Panc1 (cell line): ENCODE measurements at regions not wholly inside any gene's neighbourhood (a gene's known extent, or its start where the extent isn't known, plus 50 kb on each side); places are given as distances from the start of the nearest gene placed in this dataset.

Source experiments
- ATAC-seq: fragments of 200-7000 bp; cut with Tn5 transposase; 2 replicates; pipeline ENCODE4 v1.9.1; 2020; ENCODE audit warnings: mild to moderate bottlenecking, moderate library complexity
- BruUV-seq: library from RNA; stranded (reverse); fragments of 400-500 nt; replicated peaks from 2 replicates; lab custom pipeline; 2021; lab: Mats Ljungman, UMichigan
- CTCF ChIA-PET: fragments of 300-600 bp; sonication (Branson Sonifier 250); formaldehyde crosslinking; loops from one replicate; lab custom pipeline; 2022; ENCODE audit warnings: antibody characterized with exemption; lab: Charles Lee
- POLR2A ChIA-PET: fragments of 300-600 bp; sonication (Branson Sonifier 250); formaldehyde crosslinking; loops from one replicate; lab custom pipeline; 2022; ENCODE audit warnings: antibody characterized with exemption; lab: Charles Lee
- DNase-seq: peaks from one replicate; pipeline ENCODE4 v3.0.0-alpha.2; 2010; ENCODE audit warnings: low read depth, low spot score
- H3K27ac ChIP-seq: 2 replicates; pipeline ENCODE4 v1.5.1; 2011; ENCODE audit warnings: mild to moderate bottlenecking, low read length, inconsistent platforms
- H3K27me3 ChIP-seq: fragments of 200-500 bp; sonication (Bioruptor generic); 2 replicates; pipeline ENCODE4 v1.6.0; 2014; ENCODE audit warnings: low read length, inconsistent platforms; ENCODE audit not compliant: control insufficient read depth, insufficient read depth
- H3K36me3 ChIP-seq: fragments of 200-500 bp; sonication (Bioruptor generic); 2 replicates; pipeline ENCODE4 v1.5.1; 2014; ENCODE audit warnings: inconsistent platforms, mild to moderate bottlenecking, low read length, moderate library complexity; ENCODE audit not compliant: control insufficient read depth, insufficient read depth
- H3K4me1 ChIP-seq: 2 replicates; pipeline ENCODE4 v1.5.1; 2011; ENCODE audit warnings: inconsistent platforms, mild to moderate bottlenecking, low read length, moderate library complexity; ENCODE audit not compliant: control insufficient read depth, insufficient read depth
- H3K4me3 ChIP-seq, 2 experiments: 2 replicates each; pipeline ENCODE4 v1.5.1; 2011 to 2012; ENCODE audit warnings: low read depth in 2 of 2, low read length in 2 of 2, mild to moderate bottlenecking in 2 of 2, inconsistent platforms in 1 of 2, moderate library complexity in 1 of 2
- H3K9me3 ChIP-seq: fragments of 200-500 bp; sonication (Bioruptor generic); 2 replicates; pipeline ENCODE4 v1.5.1; 2014; ENCODE audit warnings: low read depth, mild to moderate bottlenecking, inconsistent platforms, low read length, moderate library complexity; ENCODE audit not compliant: control insufficient read depth, insufficient read depth
- POLR2AphosphoS5 ChIP-seq: IDR thresholded peaks from 2 replicates; pipeline ENCODE4 v1.6.1; 2012; ENCODE audit warnings: mild to moderate bottlenecking, low read depth, low read length, moderate library complexity
- SIN3A ChIP-seq: IDR thresholded peaks from 2 replicates; pipeline ENCODE4 v1.6.1; 2012; ENCODE audit warnings: low read depth, mild to moderate bottlenecking, low read length, moderate library complexity, borderline replicate concordance; ENCODE audit not compliant: insufficient read depth
- TCF7L2 ChIP-seq: IDR thresholded peaks from 2 replicates; pipeline ENCODE4 v1.6.1; 2011; ENCODE audit warnings: mild to moderate bottlenecking, low read depth, low read length, inconsistent platforms
- in situ Hi-C: cut with HindIII; loops from 2 replicates; pipeline ENCODE4 v1.10.0; 2016; ENCODE audit warnings: low sequenced_read_pairs, low pct_unique_long_range_greater_than_20kb
- intact Hi-C: fragments of 100-400 bp; cut with micrococcal nuclease; formaldehyde crosslinking; loops from one replicate; pipeline ENCODE4 v1.10.0; 2022; ENCODE audit not compliant: unreplicated experiment
- TF ChIP-seq, protein P1 (sequence below), 2 experiments: IDR thresholded peaks; 2 replicates each; pipeline ENCODE4 v1.6.1; 2011 to 2012; ENCODE audit warnings: low read depth in 2 of 2, control low read depth in 1 of 2, low read length in 1 of 2, mild to moderate bottlenecking in 1 of 2, moderate library complexity in 1 of 2; ENCODE audit not compliant: insufficient read depth in 1 of 2
- TF ChIP-seq, protein P2 (sequence below): fragments of 450-650 bp; IDR thresholded peaks from 2 replicates; pipeline ENCODE4 v1.5.1; 2017; ENCODE audit warnings: mild to moderate bottlenecking

DNA sequence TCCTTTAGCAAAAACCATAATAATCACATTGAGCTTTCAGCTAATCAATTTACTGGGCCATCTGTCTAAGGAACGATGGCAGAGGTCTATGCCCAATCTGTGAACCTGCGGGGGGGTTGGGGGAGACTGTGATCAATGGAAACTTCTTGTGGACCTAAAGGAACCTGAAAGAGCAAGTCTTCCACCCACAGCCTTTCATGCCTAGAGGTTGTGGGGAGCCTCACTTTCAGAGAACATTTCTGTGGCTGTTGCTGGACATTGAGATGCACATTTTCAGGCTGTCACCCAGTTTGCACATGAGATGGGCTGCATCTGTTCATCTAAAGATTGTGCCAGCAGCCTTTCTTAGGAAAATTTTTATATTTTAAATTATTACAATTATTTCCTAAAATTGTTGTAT is 310.0 kb upstream of the SPTLC3 start:
- no peak for ATAC-seq
- CTCF ChIA-PET, result no interaction called here
- in situ Hi-C loops, result no loop called here

DNA sequence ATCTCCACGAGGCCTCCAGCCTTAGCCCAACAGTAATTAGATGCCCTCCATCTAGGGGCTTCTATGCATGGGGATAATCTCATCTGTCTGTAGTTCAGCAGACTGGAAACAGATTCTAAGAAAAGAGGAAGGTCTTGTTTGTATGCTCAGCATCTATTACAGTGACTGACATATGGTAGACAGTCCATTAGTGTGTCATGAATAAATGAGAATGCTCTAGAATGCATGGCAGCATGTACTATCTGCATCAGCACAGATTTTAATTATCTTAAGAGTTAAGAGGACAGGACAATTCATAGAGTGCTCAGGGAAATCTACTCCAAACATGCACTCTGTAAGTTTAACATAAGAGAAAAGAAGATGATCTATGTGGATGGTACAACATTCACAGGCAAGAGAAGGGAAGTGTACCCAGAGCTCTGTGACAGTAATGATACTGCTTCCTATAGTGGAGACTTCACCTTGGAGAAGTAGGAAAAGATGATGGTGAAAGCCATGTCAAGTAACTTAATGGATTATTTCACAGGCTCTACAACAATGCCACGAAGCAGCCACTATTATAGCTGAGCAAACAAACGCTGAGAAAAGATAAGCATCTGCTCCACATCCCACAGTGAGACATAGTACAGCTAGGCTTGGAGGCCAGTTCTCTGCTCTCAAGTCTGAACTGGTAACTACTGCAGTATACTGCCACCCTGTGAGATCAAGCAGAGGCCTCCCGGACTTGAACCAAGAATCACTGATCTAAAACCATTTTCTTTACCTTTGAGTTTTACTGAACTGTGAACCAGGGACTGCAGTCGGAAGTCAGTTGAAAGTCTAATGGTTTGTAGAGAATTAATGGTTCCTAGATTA is 309.2 kb upstream of the SPTLC3 start:
- H3K36me3 ChIP-seq, result no peaks in the 10 kb centered on the region
- H3K27me3 ChIP-seq, result no peaks in the 10 kb centered on the region
- TF ChIP-seq, protein P1, sequence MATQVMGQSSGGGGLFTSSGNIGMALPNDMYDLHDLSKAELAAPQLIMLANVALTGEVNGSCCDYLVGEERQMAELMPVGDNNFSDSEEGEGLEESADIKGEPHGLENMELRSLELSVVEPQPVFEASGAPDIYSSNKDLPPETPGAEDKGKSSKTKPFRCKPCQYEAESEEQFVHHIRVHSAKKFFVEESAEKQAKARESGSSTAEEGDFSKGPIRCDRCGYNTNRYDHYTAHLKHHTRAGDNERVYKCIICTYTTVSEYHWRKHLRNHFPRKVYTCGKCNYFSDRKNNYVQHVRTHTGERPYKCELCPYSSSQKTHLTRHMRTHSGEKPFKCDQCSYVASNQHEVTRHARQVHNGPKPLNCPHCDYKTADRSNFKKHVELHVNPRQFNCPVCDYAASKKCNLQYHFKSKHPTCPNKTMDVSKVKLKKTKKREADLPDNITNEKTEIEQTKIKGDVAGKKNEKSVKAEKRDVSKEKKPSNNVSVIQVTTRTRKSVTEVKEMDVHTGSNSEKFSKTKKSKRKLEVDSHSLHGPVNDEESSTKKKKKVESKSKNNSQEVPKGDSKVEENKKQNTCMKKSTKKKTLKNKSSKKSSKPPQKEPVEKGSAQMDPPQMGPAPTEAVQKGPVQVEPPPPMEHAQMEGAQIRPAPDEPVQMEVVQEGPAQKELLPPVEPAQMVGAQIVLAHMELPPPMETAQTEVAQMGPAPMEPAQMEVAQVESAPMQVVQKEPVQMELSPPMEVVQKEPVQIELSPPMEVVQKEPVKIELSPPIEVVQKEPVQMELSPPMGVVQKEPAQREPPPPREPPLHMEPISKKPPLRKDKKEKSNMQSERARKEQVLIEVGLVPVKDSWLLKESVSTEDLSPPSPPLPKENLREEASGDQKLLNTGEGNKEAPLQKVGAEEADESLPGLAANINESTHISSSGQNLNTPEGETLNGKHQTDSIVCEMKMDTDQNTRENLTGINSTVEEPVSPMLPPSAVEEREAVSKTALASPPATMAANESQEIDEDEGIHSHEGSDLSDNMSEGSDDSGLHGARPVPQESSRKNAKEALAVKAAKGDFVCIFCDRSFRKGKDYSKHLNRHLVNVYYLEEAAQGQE (IDR thresholded peaks at IDR 0.05; ENCODE audit: insufficient read depth in 1 of 2, low read depth in 2 of 2, low read length in 1 of 2), result no peak
- TF ChIP-seq, protein P2, sequence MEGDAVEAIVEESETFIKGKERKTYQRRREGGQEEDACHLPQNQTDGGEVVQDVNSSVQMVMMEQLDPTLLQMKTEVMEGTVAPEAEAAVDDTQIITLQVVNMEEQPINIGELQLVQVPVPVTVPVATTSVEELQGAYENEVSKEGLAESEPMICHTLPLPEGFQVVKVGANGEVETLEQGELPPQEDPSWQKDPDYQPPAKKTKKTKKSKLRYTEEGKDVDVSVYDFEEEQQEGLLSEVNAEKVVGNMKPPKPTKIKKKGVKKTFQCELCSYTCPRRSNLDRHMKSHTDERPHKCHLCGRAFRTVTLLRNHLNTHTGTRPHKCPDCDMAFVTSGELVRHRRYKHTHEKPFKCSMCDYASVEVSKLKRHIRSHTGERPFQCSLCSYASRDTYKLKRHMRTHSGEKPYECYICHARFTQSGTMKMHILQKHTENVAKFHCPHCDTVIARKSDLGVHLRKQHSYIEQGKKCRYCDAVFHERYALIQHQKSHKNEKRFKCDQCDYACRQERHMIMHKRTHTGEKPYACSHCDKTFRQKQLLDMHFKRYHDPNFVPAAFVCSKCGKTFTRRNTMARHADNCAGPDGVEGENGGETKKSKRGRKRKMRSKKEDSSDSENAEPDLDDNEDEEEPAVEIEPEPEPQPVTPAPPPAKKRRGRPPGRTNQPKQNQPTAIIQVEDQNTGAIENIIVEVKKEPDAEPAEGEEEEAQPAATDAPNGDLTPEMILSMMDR, result no peak
- TF ChIP-seq TCF7L2 (no peak), SIN3A (no peak), POLR2AphosphoS5 (no peak)
- ATAC-seq (no peak), DNase-seq (no peak)
- ChIA-PET POLR2A (no interaction called here), CTCF (no interaction called here)
- intact Hi-C loops, result no loop called here
- no peaks in the 10 kb centered on the region for H3K4me1 ChIP-seq
- no peaks in the 10 kb centered on the region for H3K9me3 ChIP-seq
- no TSS peak for BruUV-seq
- in situ Hi-C loops, result no loop called here
- H3K27ac ChIP-seq, result no peak overlapping the region
- H3K4me3 ChIP-seq, result no peak overlapping the region

More for the DNA sequence above, 310.0 kb upstream of the SPTLC3 start:
- no peaks in the 10 kb centered on the region for H3K9me3 ChIP-seq
- no peaks in the 10 kb centered on the region for H3K4me1 ChIP-seq
- no TSS peak for BruUV-seq
- no peaks in the 10 kb centered on the region for H3K27me3 ChIP-seq
- POLR2A ChIA-PET, result no interaction called here
- TF ChIP-seq, protein P1 (IDR thresholded peaks at IDR 0.05; ENCODE audit: insufficient read depth in 1 of 2, low read depth in 2 of 2, low read length in 1 of 2), result no peak
- TF ChIP-seq, protein P2, result no peak
- no peak for TF ChIP-seq TCF7L2
- no peak for TF ChIP-seq POLR2AphosphoS5
- no peak for TF ChIP-seq SIN3A
- no peak overlapping the region for H3K4me3 ChIP-seq
- no peak for DNase-seq
- no peaks in the 10 kb centered on the region for H3K36me3 ChIP-seq
- H3K27ac ChIP-seq, result no peak overlapping the region
- intact Hi-C loops, result no loop called here
